OCI-LY7 (cell line): ENCODE measurements at regions not wholly inside any gene's neighbourhood (a gene's known extent, or its start where the extent isn't known, plus 50 kb on each side); places are given as distances from the start of the nearest gene placed in this dataset.

ENCODE experiments used
- BruUV-seq: library from RNA; stranded (reverse); fragments of 400-500 nt; replicated peaks from 2 replicates; lab custom pipeline; 2021; lab: Mats Ljungman, UMichigan
- CTCF ChIA-PET: fragments of 300-600 bp; sonication (Branson Sonifier 250); formaldehyde crosslinking; loops from one replicate; lab custom pipeline; 2022; ENCODE audit warnings: antibody characterized with exemption; ENCODE audit not compliant: unreplicated experiment; lab: Charles Lee
- POLR2A ChIA-PET: fragments of 300-600 bp; sonication (Branson Sonifier 250); formaldehyde crosslinking; loops from one replicate; lab custom pipeline; 2022; ENCODE audit warnings: antibody characterized with exemption; lab: Charles Lee
- DNase-seq: peaks from one replicate; pipeline ENCODE4 v3.0.0-alpha.2; 2015; ENCODE audit warnings: low spot score
- H2AFZ ChIP-seq: fragments of 200-600 bp; sonication (generic), shearing (Covaris generic); 2 replicates; pipeline ENCODE4 v1.6.1; 2014; ENCODE audit warnings: mild to moderate bottlenecking, antibody characterized with exemption, low read length, moderate library complexity
- H3K27ac ChIP-seq: fragments of 200-600 bp; sonication (generic); 2 replicates; pipeline ENCODE4 v1.5.1; 2014; ENCODE audit warnings: mixed run types, low read depth, mild to moderate bottlenecking, moderate library complexity, low read length, inconsistent platforms; ENCODE audit not compliant: poor library complexity, severe bottlenecking
- H3K36me3 ChIP-seq: fragments of 200-600 bp; sonication (generic); 2 replicates; pipeline ENCODE4 v1.6.1; 2014; ENCODE audit warnings: mild to moderate bottlenecking, antibody characterized with exemption, low read length, moderate library complexity, mixed read lengths; ENCODE audit not compliant: insufficient read depth
- H3K4me1 ChIP-seq: fragments of 200-600 bp; sonication (generic); 2 replicates; pipeline ENCODE4 v1.5.1; 2014; ENCODE audit warnings: mild to moderate bottlenecking, low read length; ENCODE audit not compliant: insufficient read depth, poor library complexity, severe bottlenecking
- H3K4me2 ChIP-seq: fragments of 200-600 bp; sonication (generic); 2 replicates; pipeline ENCODE4 v1.6.1; 2014; ENCODE audit warnings: mild to moderate bottlenecking, low read length
- H3K4me3 ChIP-seq: fragments of 200-600 bp; sonication (generic); 2 replicates; pipeline ENCODE4 v1.5.1; 2014; ENCODE audit warnings: mild to moderate bottlenecking, low read depth, low read length; ENCODE audit not compliant: poor library complexity, severe bottlenecking
- H3K79me2 ChIP-seq: fragments of 200-600 bp; sonication (generic); 2 replicates; pipeline ENCODE4 v1.6.1; 2016; ENCODE audit warnings: low read depth, mild to moderate bottlenecking, low read length, moderate library complexity, mixed read lengths; ENCODE audit not compliant: insufficient read depth
- H3K9me2 ChIP-seq: fragments of 200-600 bp; sonication (generic); 2 replicates; pipeline ENCODE4 v1.6.1; 2016; ENCODE audit warnings: mild to moderate bottlenecking, low read length, mixed read lengths; ENCODE audit not compliant: insufficient read depth
- H3K9me3 ChIP-seq: fragments of 200-600 bp; sonication (generic); 2 replicates; pipeline ENCODE4 v1.6.1; 2014; ENCODE audit warnings: mild to moderate bottlenecking, mixed run types, low read length, mixed read lengths
- H4K20me1 ChIP-seq: fragments of 200-600 bp; sonication (generic); 2 replicates; pipeline ENCODE4 v1.6.1; 2014; ENCODE audit warnings: mild to moderate bottlenecking, antibody characterized with exemption, low read length, moderate library complexity, mixed read lengths; ENCODE audit not compliant: insufficient read depth
- EZH2phosphoT487 ChIP-seq: fragments of 200-600 bp; sonication (generic); IDR thresholded peaks from 2 replicates; pipeline ENCODE4 v1.6.1; 2018; ENCODE audit warnings: low read depth, borderline replicate concordance, mild to moderate bottlenecking, mixed run types, antibody characterized with exemption, low read length, moderate library complexity, mixed read lengths
- intact Hi-C: fragments of 100-400 bp; cut with micrococcal nuclease; formaldehyde crosslinking; loops from one replicate; pipeline ENCODE4 v1.10.0; 2022; ENCODE audit not compliant: unreplicated experiment
- TF ChIP-seq, protein P1 (sequence below): fragments of 200-600 bp; sonication (generic); conservative IDR thresholded peaks from 2 replicates; pipeline ENCODE4 v1.5.1; 2014; ENCODE audit warnings: mild to moderate bottlenecking, antibody characterized with exemption, low read length, moderate library complexity, mixed read lengths

DNA sequence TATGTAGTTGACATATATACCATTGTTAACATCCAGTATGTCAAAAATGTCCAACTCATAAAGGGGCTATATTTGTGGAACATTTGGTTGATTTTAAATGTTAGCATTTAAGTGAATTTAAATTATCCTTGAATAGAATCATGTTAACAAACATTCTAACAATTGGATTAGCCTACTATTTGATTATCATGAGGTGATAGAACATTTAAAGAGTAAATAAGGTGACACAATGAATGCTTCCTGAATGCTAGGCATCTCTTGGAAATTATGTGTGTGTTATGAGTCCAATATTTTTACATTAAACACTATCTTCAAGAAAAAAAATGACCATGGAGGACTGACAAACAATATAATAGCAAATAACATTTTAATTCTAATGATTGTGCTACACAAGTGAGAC is 901.9 kb upstream of the AGA start:
- Histone ChIP-seq H3K4me2 (no peak overlapping the region), H2AFZ (no peak overlapping the region), H3K9me2 (no peaks in the 10 kb centered on the region), H3K4me1 (no peaks in the 10 kb centered on the region), H3K79me2 (no peaks in the 10 kb centered on the region), H4K20me1 (no peaks in the 10 kb centered on the region), H3K36me3 (no peaks in the 10 kb centered on the region), H3K27ac (no peak overlapping the region), H3K4me3 (no peak overlapping the region), H3K9me3 (no peaks in the 10 kb centered on the region)
- no peak for DNase-seq
- intact Hi-C loops, result no loop called here
- no TSS peak for BruUV-seq
- ChIA-PET POLR2A (no interaction called here), CTCF (no interaction called here)
- TF ChIP-seq, protein P1, sequence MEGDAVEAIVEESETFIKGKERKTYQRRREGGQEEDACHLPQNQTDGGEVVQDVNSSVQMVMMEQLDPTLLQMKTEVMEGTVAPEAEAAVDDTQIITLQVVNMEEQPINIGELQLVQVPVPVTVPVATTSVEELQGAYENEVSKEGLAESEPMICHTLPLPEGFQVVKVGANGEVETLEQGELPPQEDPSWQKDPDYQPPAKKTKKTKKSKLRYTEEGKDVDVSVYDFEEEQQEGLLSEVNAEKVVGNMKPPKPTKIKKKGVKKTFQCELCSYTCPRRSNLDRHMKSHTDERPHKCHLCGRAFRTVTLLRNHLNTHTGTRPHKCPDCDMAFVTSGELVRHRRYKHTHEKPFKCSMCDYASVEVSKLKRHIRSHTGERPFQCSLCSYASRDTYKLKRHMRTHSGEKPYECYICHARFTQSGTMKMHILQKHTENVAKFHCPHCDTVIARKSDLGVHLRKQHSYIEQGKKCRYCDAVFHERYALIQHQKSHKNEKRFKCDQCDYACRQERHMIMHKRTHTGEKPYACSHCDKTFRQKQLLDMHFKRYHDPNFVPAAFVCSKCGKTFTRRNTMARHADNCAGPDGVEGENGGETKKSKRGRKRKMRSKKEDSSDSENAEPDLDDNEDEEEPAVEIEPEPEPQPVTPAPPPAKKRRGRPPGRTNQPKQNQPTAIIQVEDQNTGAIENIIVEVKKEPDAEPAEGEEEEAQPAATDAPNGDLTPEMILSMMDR, result no peak
- no peak for TF ChIP-seq EZH2phosphoT487

DNA sequence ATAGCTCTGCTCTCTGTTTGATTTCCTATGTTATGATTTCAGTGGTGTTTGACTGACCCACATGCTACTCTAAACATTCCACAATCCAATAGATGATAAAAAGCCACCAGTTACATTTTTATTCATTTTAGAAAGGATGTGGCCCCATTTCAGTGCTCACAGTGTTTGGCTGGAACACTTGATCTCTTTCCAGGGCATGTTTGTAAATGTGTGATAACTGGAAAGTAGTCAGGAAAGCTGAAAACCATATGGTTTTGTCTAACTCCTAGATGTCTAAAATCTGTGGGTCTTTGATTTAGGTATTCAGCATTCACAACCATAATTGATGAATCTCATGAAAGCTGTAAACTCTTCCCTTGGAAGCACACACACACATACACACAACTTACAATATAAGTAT is 904.9 kb upstream of the AGA start:
- TF ChIP-seq, protein P1, result no peak
- no peak for TF ChIP-seq EZH2phosphoT487
- Histone ChIP-seq H2AFZ (no peak overlapping the region), H3K4me3 (no peak overlapping the region), H3K9me3 (no peaks in the 10 kb centered on the region), H3K36me3 (no peaks in the 10 kb centered on the region), H4K20me1 (no peaks in the 10 kb centered on the region), H3K4me2 (no peak overlapping the region), H3K27ac (no peak overlapping the region), H3K9me2 (no peaks in the 10 kb centered on the region), H3K79me2 (no peaks in the 10 kb centered on the region), H3K4me1 (no peaks in the 10 kb centered on the region)
- ChIA-PET POLR2A (no interaction called here), CTCF (no interaction called here)
- no peak for DNase-seq
- intact Hi-C loops, result no loop called here
- BruUV-seq, result no TSS peak

DNA sequence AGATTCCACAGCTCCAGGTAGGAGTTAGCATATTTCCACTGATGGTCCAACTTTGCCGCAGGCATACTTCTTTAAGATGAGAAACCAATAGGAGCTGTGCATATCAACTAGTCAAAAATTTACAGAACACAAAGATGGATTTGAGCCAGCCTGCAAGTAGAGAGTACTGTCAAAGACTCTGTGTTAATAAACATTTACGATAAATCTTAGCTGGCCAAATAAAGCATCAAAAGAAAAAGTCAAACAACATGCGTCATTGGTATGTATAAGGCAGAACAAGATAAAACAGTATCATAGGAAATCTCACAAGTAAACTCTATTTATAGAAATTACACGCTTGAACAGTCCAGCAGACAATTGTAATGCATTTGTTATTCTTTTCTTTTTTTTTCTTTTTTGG is 907.4 kb upstream of the AGA start:
- H3K4me2 ChIP-seq, result no peak overlapping the region
- no peak overlapping the region for H3K27ac ChIP-seq
- BruUV-seq, result no TSS peak
- H3K9me3 ChIP-seq, result no peaks in the 10 kb centered on the region
- CTCF ChIA-PET, result no interaction called here
- POLR2A ChIA-PET, result no interaction called here
- intact Hi-C loops, result no loop called here
- no peak overlapping the region for H2AFZ ChIP-seq
- no peaks in the 10 kb centered on the region for H3K4me1 ChIP-seq
- H3K9me2 ChIP-seq, result no peaks in the 10 kb centered on the region
- no peaks in the 10 kb centered on the region for H4K20me1 ChIP-seq
- no peaks in the 10 kb centered on the region for H3K36me3 ChIP-seq
- H3K4me3 ChIP-seq, result no peak overlapping the region
- no peak for DNase-seq
- TF ChIP-seq, protein P1, result no peak
- TF ChIP-seq EZH2phosphoT487, result no peak
- H3K79me2 ChIP-seq, result no peaks in the 10 kb centered on the region
